Neural cell (in vitro differentiated cells): ENCODE measurements at regions not wholly inside any gene's neighbourhood (a gene's known extent, or its start where the extent isn't known, plus 50 kb on each side); places are given as distances from the start of the nearest gene placed in this dataset.

Experiments used
- H2AFZ ChIP-seq: fragments of 200-600, 300-800 bp; sonication (generic), shearing (Covaris generic); 2 replicates; pipeline ENCODE4 v1.6.0; 2014; ENCODE audit warnings: low read depth, mild to moderate bottlenecking, antibody characterized with exemption, low read length, moderate library complexity
- H3F3A ChIP-seq: fragments of 200-600 bp; shearing (Covaris generic); 2 replicates; pipeline ENCODE4 v1.6.1; 2016; ENCODE audit warnings: mild to moderate bottlenecking, moderate library complexity, mixed read lengths, antibody characterized with exemption, low read length; ENCODE audit not compliant: insufficient read depth, poor library complexity, severe bottlenecking
- H3K27ac ChIP-seq: fragments of 200-600, 300-800 bp; sonication (generic), shearing (Covaris generic); 2 replicates; pipeline ENCODE4 v1.5.1; 2014; ENCODE audit warnings: mild to moderate bottlenecking, low read length, moderate library complexity
- H3K27me3 ChIP-seq: fragments of 300-800, 200-600 bp; sonication (generic), shearing (Covaris generic); 2 replicates; pipeline ENCODE4 v1.6.0; 2014; ENCODE audit warnings: mild to moderate bottlenecking, low read depth, low read length, moderate library complexity; ENCODE audit not compliant: insufficient read depth
- H3K36me3 ChIP-seq: fragments of 300-800, 200-600 bp; sonication (generic), shearing (Covaris generic); 2 replicates; pipeline ENCODE4 v1.5.1; 2014; ENCODE audit warnings: mild to moderate bottlenecking, antibody characterized with exemption, low read length, moderate library complexity; ENCODE audit not compliant: insufficient read depth
- H3K4me2 ChIP-seq: fragments of 300-800, 200-600 bp; sonication (generic), shearing (Covaris generic); 2 replicates; pipeline ENCODE4 v1.6.0; 2014; ENCODE audit warnings: mild to moderate bottlenecking, low read length
- H3K4me3 ChIP-seq: fragments of 300-800, 200-600 bp; sonication (generic), shearing (Covaris generic); 2 replicates; pipeline ENCODE4 v1.5.1; 2014; ENCODE audit warnings: mild to moderate bottlenecking, low read length, moderate library complexity
- H3K79me2 ChIP-seq: fragments of 200-600 bp; shearing (Covaris generic); replicated peaks from 2 replicates; pipeline ENCODE4 v1.6.0; 2014; ENCODE audit warnings: mild to moderate bottlenecking, low read length, moderate library complexity; ENCODE audit not compliant: insufficient read depth
- H3K9ac ChIP-seq: fragments of 300-800, 200-600 bp; sonication (generic), shearing (Covaris generic); 2 replicates; pipeline ENCODE4 v1.6.1; 2016; ENCODE audit warnings: mild to moderate bottlenecking, low read length, mixed read lengths
- H3K9me2 ChIP-seq: fragments of 200-600 bp; shearing (Covaris generic); 2 replicates; pipeline ENCODE4 v1.6.1; 2016; ENCODE audit warnings: mild to moderate bottlenecking, low read length, mixed read lengths; ENCODE audit not compliant: insufficient read depth
- H3K9me3 ChIP-seq: fragments of 200-600, 300-800 bp; sonication (generic), shearing (Covaris generic); 2 replicates; pipeline ENCODE4 v1.6.1; 2016; ENCODE audit warnings: mild to moderate bottlenecking, mixed run types, low read length, moderate library complexity, mixed read lengths
- H4K20me1 ChIP-seq: fragments of 200-600 bp; shearing (Covaris generic); 2 replicates; pipeline ENCODE4 v1.6.1; 2016; ENCODE audit warnings: mild to moderate bottlenecking, mixed run types; ENCODE audit not compliant: insufficient read depth
- CTCF ChIP-seq: fragments of 450-650 bp; IDR thresholded peaks from 2 replicates; pipeline ENCODE4 v1.5.1; 2014; ENCODE audit warnings: antibody characterized with exemption, mild to moderate bottlenecking, moderate library complexity; ENCODE audit not compliant: poor library complexity, severe bottlenecking
- EP300 ChIP-seq: fragments of 450-650 bp; conservative IDR thresholded peaks from 2 replicates; pipeline ENCODE4 v1.6.1; 2014; ENCODE audit warnings: antibody characterized with exemption, mild to moderate bottlenecking, moderate library complexity; ENCODE audit not compliant: poor library complexity, severe bottlenecking
- EZH2 ChIP-seq: fragments of 200-600, 300-800 bp; shearing (Covaris generic), sonication (generic); IDR thresholded peaks from 2 replicates; pipeline ENCODE4 v1.6.1; 2014; ENCODE audit warnings: antibody characterized with exemption, low read length, borderline replicate concordance, mild to moderate bottlenecking; ENCODE audit not compliant: insufficient read depth, poor library complexity, severe bottlenecking
- MXI1 ChIP-seq: fragments of 450-650 bp; conservative IDR thresholded peaks from 2 replicates; pipeline ENCODE4 v1.6.1; 2014; ENCODE audit warnings: antibody characterized with exemption, mild to moderate bottlenecking; ENCODE audit not compliant: poor library complexity, severe bottlenecking
- POLR2AphosphoS5 ChIP-seq: IDR thresholded peaks from 2 replicates; pipeline ENCODE4 v1.6.1; 2012
- RAD21 ChIP-seq: fragments of 450-650 bp; conservative IDR thresholded peaks from 2 replicates; pipeline ENCODE4 v1.6.1; 2014; ENCODE audit warnings: antibody characterized with exemption, mild to moderate bottlenecking, moderate library complexity
- REST ChIP-seq: IDR thresholded peaks from 2 replicates; pipeline ENCODE4 v1.6.1; 2012; ENCODE audit warnings: borderline replicate concordance
- SMC3 ChIP-seq: fragments of 450-650 bp; conservative IDR thresholded peaks from 2 replicates; pipeline ENCODE4 v1.6.1; 2014; ENCODE audit warnings: antibody characterized with exemption, mild to moderate bottlenecking, moderate library complexity; ENCODE audit not compliant: poor library complexity
- TAF1 ChIP-seq: IDR thresholded peaks from 2 replicates; pipeline ENCODE4 v1.6.1; 2012; ENCODE audit warnings: low read depth

- no peaks in the 10 kb centered on the region for H3K79me2 ChIP-seq
- no peaks in the 10 kb centered on the region for H3K9me2 ChIP-seq
- no peaks in the 10 kb centered on the region for H3K9me3 ChIP-seq
- no peaks in the 10 kb centered on the region for H4K20me1 ChIP-seq
- H2AFZ ChIP-seq: no peak overlapping the region
- no peaks in the 10 kb centered on the region for H3K36me3 ChIP-seq
- H3K9ac ChIP-seq: no peak overlapping the region
- no peak for TF ChIP-seq EP300
- TF ChIP-seq MXI1: no peak
- no peak for TF ChIP-seq CTCF
- no peak for TF ChIP-seq RAD21
- no peak for TF ChIP-seq TAF1
- TF ChIP-seq EZH2: no peak
- no peak for TF ChIP-seq POLR2AphosphoS5
- TF ChIP-seq SMC3: no peak
- TF ChIP-seq REST: no peak
- H3K27ac ChIP-seq: no peak overlapping the region
- H3K4me3 ChIP-seq: no peak overlapping the region
- H3F3A ChIP-seq: no peaks in the 10 kb centered on the region
- no peaks in the 10 kb centered on the region for H3K27me3 ChIP-seq
- no peak overlapping the region for H3K4me2 ChIP-seq
These were observed 208.4 kb downstream of the ANKRD60 start for GRCh38 chr20:58019850-58020625.

GRCh38 chr20:58019027-58019849 lies 209.2 kb downstream of the ANKRD60 start:
- H3K79me2 ChIP-seq: no peaks in the 10 kb centered on the region
- H3K36me3 ChIP-seq: no peaks in the 10 kb centered on the region
- no peak overlapping the region for H3K9ac ChIP-seq
- H3K27me3 ChIP-seq: no peaks in the 10 kb centered on the region
- H3K4me2 ChIP-seq: no peak overlapping the region
- no peak overlapping the region for H3K27ac ChIP-seq
- no peak for TF ChIP-seq REST
- no peaks in the 10 kb centered on the region for H4K20me1 ChIP-seq
- no peaks in the 10 kb centered on the region for H3K9me2 ChIP-seq
- no peaks in the 10 kb centered on the region for H3K9me3 ChIP-seq
- H3F3A ChIP-seq: no peaks in the 10 kb centered on the region
- no peak overlapping the region for H2AFZ ChIP-seq
- H3K4me3 ChIP-seq: no peak overlapping the region
